ENCODE measurements at regions not wholly inside any gene's neighbourhood (a gene's known extent, or its start where the extent isn't known, plus 50 kb on each side); places are given as distances from the start of the nearest gene placed in this dataset.

GRCh38 chr6:109262261-109262660 is 120.0 kb downstream of the CD164 start:
- no peak overlapping the region for H3K27ac Mint-ChIP-seq (ENCODE audit: unreplicated experiment)
- no peak for DNase-seq (ENCODE audit: extremely low spot score, unreplicated experiment)
- TF ChIP-seq, protein P1, sequence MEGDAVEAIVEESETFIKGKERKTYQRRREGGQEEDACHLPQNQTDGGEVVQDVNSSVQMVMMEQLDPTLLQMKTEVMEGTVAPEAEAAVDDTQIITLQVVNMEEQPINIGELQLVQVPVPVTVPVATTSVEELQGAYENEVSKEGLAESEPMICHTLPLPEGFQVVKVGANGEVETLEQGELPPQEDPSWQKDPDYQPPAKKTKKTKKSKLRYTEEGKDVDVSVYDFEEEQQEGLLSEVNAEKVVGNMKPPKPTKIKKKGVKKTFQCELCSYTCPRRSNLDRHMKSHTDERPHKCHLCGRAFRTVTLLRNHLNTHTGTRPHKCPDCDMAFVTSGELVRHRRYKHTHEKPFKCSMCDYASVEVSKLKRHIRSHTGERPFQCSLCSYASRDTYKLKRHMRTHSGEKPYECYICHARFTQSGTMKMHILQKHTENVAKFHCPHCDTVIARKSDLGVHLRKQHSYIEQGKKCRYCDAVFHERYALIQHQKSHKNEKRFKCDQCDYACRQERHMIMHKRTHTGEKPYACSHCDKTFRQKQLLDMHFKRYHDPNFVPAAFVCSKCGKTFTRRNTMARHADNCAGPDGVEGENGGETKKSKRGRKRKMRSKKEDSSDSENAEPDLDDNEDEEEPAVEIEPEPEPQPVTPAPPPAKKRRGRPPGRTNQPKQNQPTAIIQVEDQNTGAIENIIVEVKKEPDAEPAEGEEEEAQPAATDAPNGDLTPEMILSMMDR (IDR thresholded peaks at IDR 0.05): no peak
- no peaks in the 10 kb centered on the region for H3K36me3 Mint-ChIP-seq (ENCODE audit: unreplicated experiment)
- H3K4me1 Mint-ChIP-seq (ENCODE audit: unreplicated experiment): peaks cover 4% of the 10 kb centered on the region
- no peak overlapping the region for H3K4me3 Mint-ChIP-seq (ENCODE audit: unreplicated experiment)
- peaks cover 3% of the 10 kb centered on the region for H3K9me3 Mint-ChIP-seq (ENCODE audit: unreplicated experiment)
- peaks cover 3% of the 10 kb centered on the region for H3K27me3 Mint-ChIP-seq (ENCODE audit: unreplicated experiment)

GRCh38 chr6:109261811-109262210 is 120.5 kb downstream of the CD164 start:
- TF ChIP-seq, protein P1 (IDR thresholded peaks at IDR 0.05): no peak
- peaks cover under 1% of the 10 kb centered on the region for H3K9me3 Mint-ChIP-seq (ENCODE audit: unreplicated experiment)

GRCh38 chr6:109260701-109261100 is 121.6 kb downstream of the CD164 start:
- DNase-seq (ENCODE audit: extremely low spot score, unreplicated experiment): no peak
- Mint-ChIP-seq H3K27me3 (ENCODE audit: unreplicated experiment) (no peaks in the 10 kb centered on the region), H3K4me3 (ENCODE audit: unreplicated experiment) (no peak overlapping the region), H3K27ac (ENCODE audit: unreplicated experiment) (no peak overlapping the region), H3K9me3 (ENCODE audit: unreplicated experiment) (no peaks in the 10 kb centered on the region), H3K4me1 (ENCODE audit: unreplicated experiment) (peaks cover 4% of the 10 kb centered on the region), H3K36me3 (ENCODE audit: unreplicated experiment) (no peaks in the 10 kb centered on the region)
- TF ChIP-seq, protein P1 (IDR thresholded peaks at IDR 0.05): no peak

More at GRCh38 chr6:109261811-109262210, 120.5 kb downstream of the CD164 start:
- peaks cover 4% of the 10 kb centered on the region for H3K4me1 Mint-ChIP-seq (ENCODE audit: unreplicated experiment)
- H3K36me3 Mint-ChIP-seq (ENCODE audit: unreplicated experiment): no peaks in the 10 kb centered on the region
- H3K27me3 Mint-ChIP-seq (ENCODE audit: unreplicated experiment): peaks cover under 1% of the 10 kb centered on the region
- H3K4me3 Mint-ChIP-seq (ENCODE audit: unreplicated experiment): no peak overlapping the region
- DNase-seq (ENCODE audit: extremely low spot score, unreplicated experiment): no peak
- no peak overlapping the region for H3K27ac Mint-ChIP-seq (ENCODE audit: unreplicated experiment)

DNA sequence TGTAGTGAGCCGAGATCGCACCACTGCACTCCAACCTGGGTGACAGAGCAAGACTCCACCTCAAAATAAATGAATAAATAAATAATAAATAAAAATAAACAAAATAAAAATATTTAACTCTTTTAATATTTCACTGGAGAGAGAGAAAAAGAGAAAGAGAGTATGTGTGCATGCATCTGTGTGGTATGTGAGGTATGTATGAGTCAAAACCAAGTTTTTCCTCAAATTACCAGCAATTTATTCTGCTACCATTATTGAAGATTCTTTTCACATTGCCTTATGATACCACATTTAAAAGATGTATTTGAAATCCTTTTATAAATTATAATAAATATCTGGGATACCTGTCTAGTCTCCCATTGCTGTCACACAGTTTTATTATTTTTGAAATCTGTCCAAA is 122.1 kb downstream of the CD164 start:
- no peak for DNase-seq (ENCODE audit: extremely low spot score, unreplicated experiment)
- TF ChIP-seq, protein P1 (IDR thresholded peaks at IDR 0.05): no peak
- Mint-ChIP-seq H3K4me3 (ENCODE audit: unreplicated experiment) (no peak overlapping the region), H3K27ac (ENCODE audit: unreplicated experiment) (no peak overlapping the region), H3K9me3 (ENCODE audit: unreplicated experiment) (no peaks in the 10 kb centered on the region), H3K4me1 (ENCODE audit: unreplicated experiment) (peaks cover 4% of the 10 kb centered on the region), H3K27me3 (ENCODE audit: unreplicated experiment) (no peaks in the 10 kb centered on the region), H3K36me3 (ENCODE audit: unreplicated experiment) (no peaks in the 10 kb centered on the region)

GRCh38 chr6:109258129-109258528 is 124.1 kb downstream of the CD164 start:
- Mint-ChIP-seq H3K36me3 (ENCODE audit: unreplicated experiment) (no peaks in the 10 kb centered on the region), H3K27ac (ENCODE audit: unreplicated experiment) (no peak overlapping the region), H3K4me3 (ENCODE audit: unreplicated experiment) (no peak overlapping the region), H3K27me3 (ENCODE audit: unreplicated experiment) (no peaks in the 10 kb centered on the region), H3K4me1 (ENCODE audit: unreplicated experiment) (peaks cover 4% of the 10 kb centered on the region), H3K9me3 (ENCODE audit: unreplicated experiment) (no peaks in the 10 kb centered on the region)
- TF ChIP-seq, protein P1 (IDR thresholded peaks at IDR 0.05): no peak
- no peak for DNase-seq (ENCODE audit: extremely low spot score, unreplicated experiment)

Measured in osteocyte (in vitro differentiated cells).